T-helper 17 cell (primary cell): ENCODE measurements at regions not wholly inside any gene's neighbourhood (a gene's known extent, or its start where the extent isn't known, plus 50 kb on each side); places are given as distances from the start of the nearest gene placed in this dataset.

ENCODE experiments used
- ATAC-seq: fragments of 150-1000 bp; cut with Tn5 transposase; 2 replicates; pipeline ENCODE4 v1.10.0; 2021; ENCODE audit warnings: mild to moderate bottlenecking, moderate library complexity
- DNase-seq, 3 donors: peaks; one replicate each; pipeline versions ENCODE4 v3.0.0 to v3.0.0-alpha.2; 2020 to 2021
- H3K9me3 ChIP-seq: one replicate; pipeline ENCODE4 v1.7.0; 2013; ENCODE audit warnings: low read length, mild to moderate bottlenecking; ENCODE audit not compliant: control insufficient read depth, poor library complexity, severe bottlenecking
- H3K27ac Mint-ChIP-seq: one replicate; pipeline ENCODE4 v1.8.0; 2022; ENCODE audit warnings: mild to moderate bottlenecking, moderate library complexity, mixed read lengths
- H3K27me3 Mint-ChIP-seq: one replicate; pipeline ENCODE4 v1.8.0; 2022; ENCODE audit warnings: mixed read lengths
- H3K36me3 Mint-ChIP-seq: one replicate; pipeline ENCODE4 v1.8.0; 2022; ENCODE audit warnings: low read depth, mixed read lengths
- H3K4me1 Mint-ChIP-seq: one replicate; pipeline ENCODE4 v1.8.0; 2022; ENCODE audit warnings: mild to moderate bottlenecking, mixed read lengths
- H3K4me3 Mint-ChIP-seq: one replicate; pipeline ENCODE4 v1.8.0; 2022; ENCODE audit warnings: mild to moderate bottlenecking, moderate library complexity, mixed read lengths

DNA sequence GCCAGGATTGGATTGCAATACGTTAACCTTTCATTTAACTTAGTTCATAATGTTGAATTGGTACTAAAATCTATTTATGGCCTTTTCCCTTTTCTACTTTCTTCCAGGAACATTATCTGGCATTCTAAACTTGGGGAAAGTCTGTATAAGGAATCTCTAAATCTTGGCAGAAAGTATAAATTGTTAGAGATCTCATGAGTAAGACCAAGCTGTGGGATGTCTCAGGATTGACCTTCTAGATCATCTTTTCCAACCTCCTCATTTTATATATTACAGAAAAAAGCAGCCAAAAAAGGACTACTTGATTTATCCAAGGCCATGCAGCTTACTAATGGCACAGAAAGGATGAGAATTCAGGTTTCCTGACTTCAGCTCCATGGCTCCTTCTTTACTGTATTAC lies 598.3 kb downstream of the INHBA start:
- no peak for DNase-seq
- peaks cover 3% of the 10 kb centered on the region for H3K9me3 ChIP-seq
- Mint-ChIP-seq H3K4me1 (no peaks in the 10 kb centered on the region), H3K27ac (no peak overlapping the region), H3K36me3 (no peaks in the 10 kb centered on the region), H3K4me3 (no peak overlapping the region), H3K27me3 (no peaks in the 10 kb centered on the region)
- no peak for ATAC-seq

DNA sequence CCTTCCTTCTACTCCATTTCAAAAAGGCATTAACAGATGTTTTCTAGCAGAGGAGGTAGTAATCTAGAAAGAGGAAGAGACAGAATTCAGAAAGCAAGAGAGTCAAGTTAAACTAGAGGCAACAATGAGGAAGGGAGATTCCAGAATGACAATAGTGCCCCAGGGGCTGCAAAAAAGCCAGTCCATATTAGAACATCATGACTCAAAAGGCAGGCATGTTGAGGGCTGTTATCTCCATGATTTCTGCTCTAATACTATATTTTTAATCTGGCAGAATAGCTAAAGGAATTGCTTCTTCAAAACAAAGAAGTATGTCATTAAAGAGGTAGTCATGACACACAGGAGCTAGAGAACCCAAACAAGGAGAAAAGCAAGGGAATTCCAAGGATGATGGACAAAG lies 599.6 kb downstream of the INHBA start:
- H3K27ac Mint-ChIP-seq = no peak overlapping the region
- no peak for DNase-seq

DNA sequence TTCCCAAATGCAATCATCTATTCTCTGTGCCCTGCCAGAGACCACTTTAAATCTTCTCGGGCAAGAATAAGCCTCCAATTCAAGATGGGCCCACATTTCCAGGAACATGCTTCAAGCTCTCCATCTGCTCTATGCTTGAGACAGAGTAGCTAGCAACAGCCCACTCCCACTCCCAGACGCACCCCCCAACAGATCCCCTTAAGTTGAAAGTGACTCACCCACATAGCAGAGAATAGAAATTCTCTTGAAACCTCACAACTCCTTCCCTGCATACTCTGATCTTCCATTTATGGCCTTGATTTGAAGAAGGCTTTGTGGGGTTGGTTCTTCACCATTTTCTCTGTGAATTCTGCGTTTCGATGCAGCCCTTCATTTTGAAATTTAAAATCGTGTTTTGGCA lies 604.0 kb downstream of the INHBA start:
- DNase-seq (no peak), ATAC-seq (no peak)
- no peak overlapping the region for H3K27ac Mint-ChIP-seq
- H3K9me3 ChIP-seq = peaks cover 6% of the 10 kb centered on the region
- H3K36me3 Mint-ChIP-seq = no peaks in the 10 kb centered on the region
- H3K27me3 Mint-ChIP-seq = no peaks in the 10 kb centered on the region
- no peaks in the 10 kb centered on the region for H3K4me1 Mint-ChIP-seq
- no peak overlapping the region for H3K4me3 Mint-ChIP-seq

More for the DNA sequence above, 599.6 kb downstream of the INHBA start:
- ATAC-seq = no peak
- H3K36me3 Mint-ChIP-seq = no peaks in the 10 kb centered on the region
- no peak overlapping the region for H3K4me3 Mint-ChIP-seq
- H3K27me3 Mint-ChIP-seq = no peaks in the 10 kb centered on the region
- no peaks in the 10 kb centered on the region for H3K4me1 Mint-ChIP-seq
- peaks cover 3% of the 10 kb centered on the region for H3K9me3 ChIP-seq

DNA sequence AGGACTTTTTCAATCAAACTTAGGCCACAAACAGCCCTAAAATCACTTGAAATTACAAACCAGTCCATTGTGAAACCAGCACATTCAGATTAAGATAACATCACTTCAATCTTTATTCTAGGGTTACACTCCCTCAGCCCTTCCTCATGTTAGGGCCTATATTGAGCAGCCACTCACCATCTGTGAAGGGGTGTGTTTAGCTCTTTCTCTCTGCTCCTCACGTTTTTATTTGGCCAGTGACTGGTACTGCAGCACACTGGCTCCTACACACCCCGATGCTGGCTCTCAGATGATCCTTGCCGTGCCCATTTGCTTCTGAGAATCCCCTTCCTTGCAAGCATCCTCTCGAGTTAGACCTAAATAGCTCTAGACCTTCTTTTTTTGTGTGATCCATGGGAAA lies 604.5 kb downstream of the INHBA start:
- Mint-ChIP-seq H3K27ac (no peak overlapping the region), H3K4me3 (no peak overlapping the region), H3K27me3 (no peaks in the 10 kb centered on the region), H3K4me1 (no peaks in the 10 kb centered on the region), H3K36me3 (no peaks in the 10 kb centered on the region)
- ATAC-seq (no peak), DNase-seq (no peak)
- H3K9me3 ChIP-seq = peaks cover 8% of the 10 kb centered on the region

DNA sequence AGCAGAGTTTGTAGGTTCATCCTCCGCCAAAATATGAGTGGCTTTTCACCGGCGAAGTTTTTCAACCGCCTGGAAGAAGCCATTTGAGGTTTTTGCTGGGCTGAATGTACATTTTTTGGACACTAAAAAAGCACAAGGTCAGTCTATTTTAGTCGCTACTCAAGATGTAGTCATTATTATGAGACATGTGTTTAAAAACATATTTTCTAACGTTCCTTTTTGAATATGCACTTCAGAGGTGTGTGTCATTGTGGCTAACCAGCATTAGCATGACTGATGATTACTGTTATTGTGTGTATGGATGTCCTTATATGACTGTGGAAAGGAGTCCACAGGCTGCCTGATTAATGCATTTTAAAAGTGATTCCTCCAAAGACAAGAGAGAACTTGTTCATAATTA lies 605.4 kb downstream of the INHBA start:
- H3K36me3 Mint-ChIP-seq = no peaks in the 10 kb centered on the region
- H3K27me3 Mint-ChIP-seq = no peaks in the 10 kb centered on the region
- ATAC-seq (no peak), DNase-seq (no peak)
- H3K4me1 Mint-ChIP-seq = no peaks in the 10 kb centered on the region
- H3K27ac Mint-ChIP-seq = no peak overlapping the region
- H3K9me3 ChIP-seq = peaks cover 8% of the 10 kb centered on the region
- H3K4me3 Mint-ChIP-seq = no peak overlapping the region

DNA sequence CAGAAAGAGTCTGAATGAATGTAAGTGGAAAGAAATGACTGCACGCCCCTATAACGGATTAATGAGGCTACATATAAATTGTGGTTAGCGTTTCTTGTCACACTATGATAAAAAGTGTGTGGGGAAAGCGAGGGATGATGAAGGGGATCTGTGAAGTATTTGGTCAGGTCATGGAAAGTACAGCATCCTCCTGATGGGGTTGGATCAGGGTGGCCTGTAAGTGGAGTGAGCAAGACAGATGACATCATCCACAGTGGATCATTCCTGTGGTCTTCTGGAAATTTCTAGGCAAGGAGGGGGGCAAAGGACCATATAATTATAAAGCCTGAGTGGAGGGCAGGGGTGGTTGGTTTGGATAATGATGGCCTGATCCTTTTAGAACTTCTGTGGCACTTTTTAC lies 606.0 kb downstream of the INHBA start:
- no peak overlapping the region for H3K4me3 Mint-ChIP-seq

DNA sequence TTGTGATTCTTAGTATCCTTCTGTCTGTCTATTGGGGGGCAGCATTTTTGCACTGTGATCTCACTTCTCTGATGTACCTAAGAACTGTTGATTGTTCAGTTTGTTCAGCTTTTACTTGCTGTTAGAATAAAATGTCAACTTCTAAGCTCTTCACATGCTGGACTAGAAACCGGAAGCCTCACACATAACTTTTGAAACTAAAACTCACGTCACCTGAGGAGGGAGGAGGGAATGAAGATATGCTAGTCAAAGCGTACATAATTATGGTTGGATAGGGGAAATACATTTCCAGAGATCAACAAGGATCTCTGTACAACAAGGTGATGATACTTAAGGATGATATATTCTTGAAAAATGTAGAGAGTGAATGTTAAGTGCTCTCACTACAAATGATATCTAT lies 609.7 kb downstream of the INHBA start:
- Mint-ChIP-seq H3K36me3 (no peaks in the 10 kb centered on the region), H3K4me3 (no peak overlapping the region), H3K4me1 (no peaks in the 10 kb centered on the region), H3K27ac (no peak overlapping the region), H3K27me3 (no peaks in the 10 kb centered on the region)
- ATAC-seq (no peak), DNase-seq (no peak)
- peaks cover 5% of the 10 kb centered on the region for H3K9me3 ChIP-seq

More for the DNA sequence above, 606.0 kb downstream of the INHBA start:
- no peak for ATAC-seq
- no peak overlapping the region for H3K27ac Mint-ChIP-seq
- H3K36me3 Mint-ChIP-seq = no peaks in the 10 kb centered on the region
- no peak for DNase-seq
- H3K27me3 Mint-ChIP-seq = no peaks in the 10 kb centered on the region
- no peaks in the 10 kb centered on the region for H3K4me1 Mint-ChIP-seq
- peaks cover 8% of the 10 kb centered on the region for H3K9me3 ChIP-seq

DNA sequence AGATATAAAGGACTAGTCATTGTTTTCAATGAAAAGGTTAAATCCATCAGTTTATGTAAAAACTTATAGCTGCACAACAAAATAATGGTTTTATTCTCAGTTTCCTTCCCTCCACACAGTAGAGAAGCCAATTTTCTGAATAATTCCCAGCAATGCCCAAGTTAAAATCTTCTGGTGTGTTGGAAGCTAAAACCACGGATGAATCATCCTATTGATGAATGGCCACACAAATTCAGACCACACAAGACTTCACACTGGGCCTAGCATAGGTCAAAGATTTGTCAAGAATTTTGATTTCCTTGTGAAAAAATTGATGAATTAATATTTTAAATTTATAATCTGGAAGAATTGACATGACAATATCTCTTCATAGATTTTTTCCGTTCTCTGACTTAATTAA lies 617.6 kb downstream of the INHBA start:
- no peaks in the 10 kb centered on the region for H3K9me3 ChIP-seq
- Mint-ChIP-seq H3K36me3 (no peaks in the 10 kb centered on the region), H3K27ac (no peak overlapping the region), H3K4me3 (no peak overlapping the region), H3K27me3 (no peaks in the 10 kb centered on the region), H3K4me1 (no peaks in the 10 kb centered on the region)
- DNase-seq (no peak), ATAC-seq (no peak)

DNA sequence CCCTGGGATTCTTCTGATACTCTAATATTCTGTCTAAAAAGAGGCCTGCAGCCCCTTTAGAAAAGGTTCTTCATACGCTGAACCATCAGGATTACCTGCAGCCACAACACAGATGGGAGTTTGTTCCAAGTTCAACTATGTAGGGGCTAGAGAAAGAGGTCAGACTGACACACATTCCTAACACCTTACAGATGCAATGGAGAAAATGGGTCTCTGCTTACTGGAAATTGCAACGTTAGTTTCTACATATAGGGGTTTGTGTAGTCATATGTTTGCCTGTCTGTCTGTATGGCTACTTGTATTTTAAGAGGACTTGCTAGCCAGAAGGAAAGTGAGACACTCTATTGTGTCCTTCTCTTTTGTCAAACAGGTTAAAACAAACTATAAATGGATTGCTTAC lies 618.5 kb downstream of the INHBA start:
- DNase-seq (no peak), ATAC-seq (no peak)
- no peak overlapping the region for H3K4me3 Mint-ChIP-seq
- H3K27ac Mint-ChIP-seq = no peak overlapping the region
- H3K27me3 Mint-ChIP-seq = no peaks in the 10 kb centered on the region
- H3K36me3 Mint-ChIP-seq = no peaks in the 10 kb centered on the region
- H3K4me1 Mint-ChIP-seq = no peaks in the 10 kb centered on the region
- H3K9me3 ChIP-seq = no peaks in the 10 kb centered on the region

DNA sequence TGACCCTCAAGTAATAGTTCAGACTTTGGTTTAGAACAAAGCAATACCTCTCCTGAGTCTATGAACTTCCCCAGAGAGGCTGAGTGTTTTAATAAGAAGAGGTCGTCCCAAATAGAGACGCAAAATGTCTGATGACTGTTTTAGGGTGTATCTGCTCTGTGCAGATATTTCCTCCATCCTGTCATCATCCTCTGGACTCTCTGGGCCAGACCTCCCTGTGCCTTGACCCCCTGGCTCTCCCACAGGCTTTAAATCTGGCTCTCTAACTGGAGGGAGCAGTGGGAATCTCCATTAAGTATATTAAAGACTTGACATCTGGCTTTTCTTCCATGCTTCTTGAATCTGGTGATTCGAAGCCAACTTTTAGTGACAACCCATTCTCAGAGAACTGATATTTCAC lies 633.3 kb downstream of the INHBA start:
- no peaks in the 10 kb centered on the region for H3K36me3 Mint-ChIP-seq
- H3K27ac Mint-ChIP-seq = no peak overlapping the region
- no peak for ATAC-seq
- H3K4me1 Mint-ChIP-seq = no peaks in the 10 kb centered on the region
- DNase-seq = no peak
- H3K27me3 Mint-ChIP-seq = no peaks in the 10 kb centered on the region
- no peaks in the 10 kb centered on the region for H3K9me3 ChIP-seq
- H3K4me3 Mint-ChIP-seq = no peak overlapping the region

DNA sequence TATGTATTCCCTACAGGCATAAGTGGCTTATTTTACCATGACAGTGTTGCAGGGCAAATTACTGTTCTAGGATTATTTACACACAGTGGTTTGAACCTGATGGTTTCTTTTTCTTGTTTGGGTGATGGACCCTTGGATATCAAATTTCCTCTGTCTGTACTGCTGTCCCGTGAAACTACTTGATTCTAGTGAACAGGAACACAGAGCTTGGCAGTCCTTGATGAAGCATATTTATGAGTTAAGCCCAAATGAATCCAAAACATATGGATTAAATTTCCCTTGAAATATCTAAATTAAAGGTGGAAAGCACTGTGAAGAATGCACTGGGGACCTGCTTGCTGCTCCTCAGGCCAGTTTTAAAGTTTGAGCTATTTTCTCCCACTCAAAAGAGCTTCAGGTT lies 635.3 kb downstream of the INHBA start:
- ATAC-seq (no peak), DNase-seq (no peak)
- Mint-ChIP-seq H3K27ac (no peak overlapping the region), H3K4me1 (no peaks in the 10 kb centered on the region), H3K4me3 (no peak overlapping the region), H3K36me3 (no peaks in the 10 kb centered on the region), H3K27me3 (no peaks in the 10 kb centered on the region)
- no peaks in the 10 kb centered on the region for H3K9me3 ChIP-seq

DNA sequence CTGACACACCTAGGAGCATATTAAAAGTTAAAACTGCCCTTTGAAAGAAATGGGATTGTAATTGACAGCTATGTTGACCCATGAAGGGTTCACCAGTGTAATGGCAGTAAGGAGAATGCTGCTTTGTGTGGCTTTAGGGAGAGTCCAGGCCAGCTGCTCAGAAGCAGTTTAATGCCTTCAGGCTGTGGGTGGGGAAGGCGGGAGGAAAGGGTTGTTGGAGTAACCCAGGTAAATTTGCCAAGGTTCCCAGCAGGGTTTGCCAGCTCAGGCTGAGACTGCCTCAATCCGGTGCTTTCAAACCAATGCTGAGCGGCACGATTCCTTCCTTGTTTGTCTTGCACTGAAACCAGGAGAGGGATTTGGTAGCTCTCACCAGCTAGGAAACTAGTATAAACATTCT lies 637.2 kb downstream of the INHBA start:
- Mint-ChIP-seq H3K4me1 (no peaks in the 10 kb centered on the region), H3K36me3 (no peaks in the 10 kb centered on the region), H3K4me3 (no peak overlapping the region), H3K27ac (no peak overlapping the region), H3K27me3 (no peaks in the 10 kb centered on the region)
- DNase-seq (no peak), ATAC-seq (no peak)
- H3K9me3 ChIP-seq = no peaks in the 10 kb centered on the region

DNA sequence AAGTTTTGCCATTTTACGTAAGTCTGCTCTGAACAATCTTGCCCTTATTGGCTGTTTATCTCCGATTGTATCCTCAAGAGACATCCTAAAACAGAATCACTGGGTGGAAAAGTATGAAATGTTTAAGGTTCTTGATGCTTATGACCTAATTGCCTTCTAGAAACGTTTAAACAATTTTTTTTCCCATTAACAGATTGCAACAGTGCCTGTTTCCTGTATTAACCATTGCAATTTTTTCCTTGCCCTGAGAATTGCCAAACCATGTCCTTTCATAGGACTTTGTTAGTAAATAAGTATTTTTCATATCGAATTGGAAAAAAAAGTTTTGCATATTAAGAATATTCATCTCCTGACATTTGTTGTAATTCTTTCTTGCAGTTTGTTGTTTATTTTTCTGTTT lies 639.8 kb downstream of the INHBA start:
- H3K27ac Mint-ChIP-seq = no peak overlapping the region
- H3K9me3 ChIP-seq = no peaks in the 10 kb centered on the region
- DNase-seq (no peak), ATAC-seq (no peak)
- no peak overlapping the region for H3K4me3 Mint-ChIP-seq
- H3K36me3 Mint-ChIP-seq = no peaks in the 10 kb centered on the region
- H3K4me1 Mint-ChIP-seq = no peaks in the 10 kb centered on the region
- H3K27me3 Mint-ChIP-seq = no peaks in the 10 kb centered on the region

DNA sequence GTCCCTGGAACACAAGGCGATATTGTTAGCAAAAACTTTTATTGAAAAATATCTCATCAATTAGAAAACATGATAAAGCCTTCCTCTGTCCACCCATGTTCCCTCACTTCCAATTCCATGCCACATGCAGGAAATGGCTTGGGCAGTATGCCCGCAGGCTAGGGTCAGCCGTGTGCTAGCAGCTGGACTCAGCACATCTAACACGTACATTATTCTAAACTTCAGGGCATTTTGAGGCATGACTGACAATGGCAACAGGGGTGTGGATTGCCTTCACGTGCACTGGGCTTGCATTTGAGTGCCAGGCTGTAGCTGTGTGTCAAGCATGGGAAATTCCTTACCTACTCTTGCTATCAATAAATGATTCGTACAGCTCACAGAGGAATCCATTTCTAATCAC lies 642.1 kb downstream of the INHBA start:
- Mint-ChIP-seq H3K36me3 (no peaks in the 10 kb centered on the region), H3K27me3 (no peaks in the 10 kb centered on the region)

DNA sequence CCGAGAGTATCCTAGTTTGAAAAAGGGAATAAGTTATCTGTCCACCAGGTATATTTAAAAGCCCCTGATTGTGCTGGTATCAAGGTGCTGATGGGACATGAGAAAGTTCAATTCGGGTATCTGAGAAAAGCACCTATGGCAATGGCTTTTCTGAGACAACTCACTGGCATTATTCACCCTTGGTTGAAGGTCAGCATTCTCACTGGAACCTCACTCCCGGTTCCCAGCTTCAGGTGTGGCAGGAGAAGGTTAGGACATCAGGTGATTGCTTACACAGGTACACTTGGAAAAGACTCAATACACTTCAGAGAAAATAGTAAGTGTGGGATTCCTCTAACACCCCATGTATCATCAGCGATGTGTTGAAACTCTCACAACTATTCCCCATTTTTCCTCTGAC lies 643.1 kb downstream of the INHBA start:
- DNase-seq = no peak
- ATAC-seq = no peak
- H3K36me3 Mint-ChIP-seq = no peaks in the 10 kb centered on the region
- no peaks in the 10 kb centered on the region for H3K4me1 Mint-ChIP-seq
- H3K4me3 Mint-ChIP-seq = no peak overlapping the region
- no peaks in the 10 kb centered on the region for H3K9me3 ChIP-seq
- H3K27ac Mint-ChIP-seq = no peak overlapping the region
- no peaks in the 10 kb centered on the region for H3K27me3 Mint-ChIP-seq

More for the DNA sequence above, 642.1 kb downstream of the INHBA start:
- no peak overlapping the region for H3K4me3 Mint-ChIP-seq
- ATAC-seq (no peak), DNase-seq (no peak)
- H3K9me3 ChIP-seq = no peaks in the 10 kb centered on the region
- H3K27ac Mint-ChIP-seq = no peak overlapping the region
- H3K4me1 Mint-ChIP-seq = no peaks in the 10 kb centered on the region
